Parathyroid adenoma (tissue), 2 donors: ENCODE measurements at regions not wholly inside any gene's neighbourhood (a gene's known extent, or its start where the extent isn't known, plus 50 kb on each side); places are given as distances from the start of the nearest gene placed in this dataset.

Source experiments
- H2AFZ ChIP-seq: fragments of 300-600 bp; sonication (generic); one replicate; pipeline ENCODE4 v1.7.0; 2017; ENCODE audit warnings: antibody characterized with exemption, mild to moderate bottlenecking
- H3K27ac ChIP-seq: fragments of 300-600 bp; sonication (generic); one replicate; pipeline ENCODE4 v1.7.0; 2017
- H3K27me3 ChIP-seq: fragments of 300-600 bp; sonication (generic); one replicate; pipeline ENCODE4 v1.7.0; 2017; ENCODE audit warnings: low read length; ENCODE audit not compliant: control insufficient read depth, insufficient read depth
- H3K36me3 ChIP-seq: fragments of 300-600 bp; sonication (generic); one replicate; pipeline ENCODE4 v1.7.0; 2017; ENCODE audit warnings: low read length; ENCODE audit not compliant: control insufficient read depth, insufficient read depth
- H3K4me1 ChIP-seq: fragments of 300-600 bp; sonication (generic); one replicate; pipeline ENCODE4 v1.7.0; 2017; ENCODE audit warnings: control low read depth
- H3K4me2 ChIP-seq: fragments of 300-600 bp; sonication (generic); one replicate; pipeline ENCODE4 v1.7.0; 2017; ENCODE audit warnings: low read length
- H3K4me3 ChIP-seq: fragments of 300-600 bp; sonication (generic); one replicate; pipeline ENCODE4 v1.7.0; 2017; ENCODE audit warnings: low read depth, low read length
- H3K79me2 ChIP-seq: fragments of 300-600 bp; sonication (generic); one replicate; pipeline ENCODE4 v1.7.0; 2017; ENCODE audit warnings: control low read depth
- H3K9ac ChIP-seq: fragments of 300-600 bp; sonication (generic); one replicate; pipeline ENCODE4 v1.7.0; 2017; ENCODE audit warnings: mild to moderate bottlenecking
- H3K9me3 ChIP-seq: fragments of 300-600 bp; sonication (generic); one replicate; pipeline ENCODE4 v1.7.0; 2017; ENCODE audit warnings: low read length; ENCODE audit not compliant: control insufficient read depth
- TF ChIP-seq, protein P1 (sequence below): fragments of 300-600 bp; sonication (generic); IDR thresholded peaks from one replicate; pipeline ENCODE4 v1.7.0; 2017; ENCODE audit warnings: antibody characterized with exemption, mild to moderate bottlenecking
- donor health status: primary hyperparathyroidism.

DNA sequence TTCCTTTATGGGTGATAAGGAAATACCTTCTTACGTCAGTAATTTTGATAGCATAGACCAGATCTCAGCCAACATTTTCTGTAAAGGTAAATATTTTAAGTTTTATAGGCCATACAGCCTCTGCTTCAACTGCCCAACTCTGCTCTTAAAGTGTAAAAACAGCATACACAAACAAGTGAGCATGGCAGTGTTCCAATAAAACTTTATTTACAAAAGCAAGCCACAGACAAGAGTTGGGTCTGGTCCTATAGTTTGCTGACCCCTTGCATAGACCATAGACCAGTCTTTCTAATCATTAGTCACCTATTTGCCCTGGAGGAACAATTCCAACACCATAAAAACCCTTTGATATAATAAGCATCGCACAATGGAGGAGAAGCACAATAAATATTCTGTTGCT is 398.8 kb downstream of the SFMBT2 start:
- H3K9me3 ChIP-seq = no peaks in the 10 kb centered on the region
- no peaks in the 10 kb centered on the region for H3K4me1 ChIP-seq
- H3K4me2 ChIP-seq = no peak overlapping the region
- H3K4me3 ChIP-seq = no peak overlapping the region
- no peaks in the 10 kb centered on the region for H3K79me2 ChIP-seq
- H3K9ac ChIP-seq = no peak overlapping the region
- H3K27me3 ChIP-seq = no peaks in the 10 kb centered on the region
- TF ChIP-seq, protein P1, sequence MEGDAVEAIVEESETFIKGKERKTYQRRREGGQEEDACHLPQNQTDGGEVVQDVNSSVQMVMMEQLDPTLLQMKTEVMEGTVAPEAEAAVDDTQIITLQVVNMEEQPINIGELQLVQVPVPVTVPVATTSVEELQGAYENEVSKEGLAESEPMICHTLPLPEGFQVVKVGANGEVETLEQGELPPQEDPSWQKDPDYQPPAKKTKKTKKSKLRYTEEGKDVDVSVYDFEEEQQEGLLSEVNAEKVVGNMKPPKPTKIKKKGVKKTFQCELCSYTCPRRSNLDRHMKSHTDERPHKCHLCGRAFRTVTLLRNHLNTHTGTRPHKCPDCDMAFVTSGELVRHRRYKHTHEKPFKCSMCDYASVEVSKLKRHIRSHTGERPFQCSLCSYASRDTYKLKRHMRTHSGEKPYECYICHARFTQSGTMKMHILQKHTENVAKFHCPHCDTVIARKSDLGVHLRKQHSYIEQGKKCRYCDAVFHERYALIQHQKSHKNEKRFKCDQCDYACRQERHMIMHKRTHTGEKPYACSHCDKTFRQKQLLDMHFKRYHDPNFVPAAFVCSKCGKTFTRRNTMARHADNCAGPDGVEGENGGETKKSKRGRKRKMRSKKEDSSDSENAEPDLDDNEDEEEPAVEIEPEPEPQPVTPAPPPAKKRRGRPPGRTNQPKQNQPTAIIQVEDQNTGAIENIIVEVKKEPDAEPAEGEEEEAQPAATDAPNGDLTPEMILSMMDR = no peak
- no peak overlapping the region for H2AFZ ChIP-seq
- H3K36me3 ChIP-seq = no peaks in the 10 kb centered on the region
- H3K27ac ChIP-seq = no peak overlapping the region

DNA sequence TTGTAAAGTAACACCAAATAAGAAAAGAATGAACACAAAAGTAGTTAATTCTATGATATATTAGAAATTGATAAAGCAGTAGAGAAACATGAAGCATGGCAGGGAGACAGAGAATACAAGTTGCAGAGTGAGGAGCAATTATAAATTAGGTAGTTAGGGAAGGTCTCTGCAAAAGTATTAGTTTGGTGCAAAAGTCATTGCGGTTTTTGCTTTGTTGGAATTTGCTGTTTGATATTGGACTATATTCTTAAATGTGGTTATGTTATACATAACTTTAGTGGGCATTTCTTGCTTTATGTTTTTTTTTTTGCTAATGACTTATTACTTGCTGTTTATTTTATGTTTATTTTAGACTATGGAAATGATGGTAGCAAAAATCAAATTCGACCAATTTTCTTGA is 402.2 kb downstream of the SFMBT2 start:
- H3K27me3 ChIP-seq = no peaks in the 10 kb centered on the region
- H3K4me1 ChIP-seq = no peaks in the 10 kb centered on the region
- no peak overlapping the region for H3K4me2 ChIP-seq
- H3K27ac ChIP-seq = no peak overlapping the region
- no peaks in the 10 kb centered on the region for H3K9me3 ChIP-seq
- no peaks in the 10 kb centered on the region for H3K79me2 ChIP-seq
- H3K4me3 ChIP-seq = no peak overlapping the region
- no peak overlapping the region for H3K9ac ChIP-seq
- TF ChIP-seq, protein P1 = no peak
- no peaks in the 10 kb centered on the region for H3K36me3 ChIP-seq
- no peak overlapping the region for H2AFZ ChIP-seq

DNA sequence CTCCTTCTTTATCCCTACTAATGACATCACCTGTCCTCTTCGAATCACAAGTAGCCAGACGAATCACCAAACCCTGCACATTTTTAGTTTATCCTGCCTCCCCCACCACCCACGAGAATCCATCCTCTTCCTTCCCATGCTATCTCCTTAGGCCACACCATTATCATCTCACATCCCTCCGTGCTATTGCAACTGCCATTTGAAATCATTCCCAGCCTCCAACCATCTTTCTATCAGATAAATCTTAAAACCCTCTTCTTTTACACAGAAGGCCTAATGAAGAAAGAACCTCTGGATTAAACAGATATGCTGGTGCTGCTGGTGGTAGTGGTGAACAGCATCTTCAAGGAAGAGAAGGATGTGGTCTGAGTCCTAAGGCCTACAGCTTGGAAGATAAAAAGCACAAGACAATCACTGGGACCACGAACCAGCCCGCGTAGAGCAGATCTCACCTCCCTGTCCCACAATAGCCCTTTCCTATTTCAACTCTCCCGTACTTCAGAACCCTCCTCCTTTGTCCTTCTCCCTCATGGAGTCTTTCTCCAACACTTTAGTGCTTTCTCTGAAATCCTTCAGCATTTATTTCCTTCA is 403.1 kb downstream of the SFMBT2 start:
- Histone ChIP-seq H3K4me1 (no peaks in the 10 kb centered on the region), H3K27ac (no peak overlapping the region), H3K9me3 (no peaks in the 10 kb centered on the region), H3K27me3 (no peaks in the 10 kb centered on the region), H3K4me2 (no peak overlapping the region), H3K79me2 (no peaks in the 10 kb centered on the region), H3K4me3 (no peak overlapping the region), H3K36me3 (no peaks in the 10 kb centered on the region), H3K9ac (no peak overlapping the region), H2AFZ (no peak overlapping the region)
- TF ChIP-seq, protein P1 = no peak

DNA sequence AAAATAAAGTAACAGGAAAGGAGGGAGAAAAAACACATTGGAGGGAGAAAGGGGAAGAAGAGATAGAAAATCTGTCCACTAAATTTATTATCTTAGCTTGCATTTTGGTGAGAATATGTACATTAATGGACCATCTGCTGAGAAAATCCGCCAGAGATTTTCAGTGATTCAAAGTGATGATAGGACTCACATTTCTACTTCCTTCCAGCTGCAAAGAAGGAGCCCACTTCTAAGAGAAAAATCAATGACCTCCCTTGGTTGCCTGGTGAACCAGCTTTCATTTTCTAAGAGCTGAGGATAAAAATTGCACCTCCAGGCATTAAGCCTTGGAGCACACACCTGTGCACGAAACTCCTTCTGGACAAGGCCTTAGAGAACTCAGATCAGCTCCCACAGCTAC is 404.3 kb downstream of the SFMBT2 start:
- H3K4me3 ChIP-seq = no peak overlapping the region

More for the DNA sequence above, 404.3 kb downstream of the SFMBT2 start:
- H3K4me1 ChIP-seq = no peaks in the 10 kb centered on the region
- no peak overlapping the region for H2AFZ ChIP-seq
- no peaks in the 10 kb centered on the region for H3K79me2 ChIP-seq
- TF ChIP-seq, protein P1 = no peak
- no peaks in the 10 kb centered on the region for H3K36me3 ChIP-seq
- H3K9ac ChIP-seq = no peak overlapping the region
- H3K27me3 ChIP-seq = no peaks in the 10 kb centered on the region
- H3K27ac ChIP-seq = no peak overlapping the region
- H3K4me2 ChIP-seq = no peak overlapping the region
- H3K9me3 ChIP-seq = no peaks in the 10 kb centered on the region
